ENCODE measurements at regions not wholly inside any gene's neighbourhood (a gene's known extent, or its start where the extent isn't known, plus 50 kb on each side); places are given as distances from the start of the nearest gene placed in this dataset.

DNA sequence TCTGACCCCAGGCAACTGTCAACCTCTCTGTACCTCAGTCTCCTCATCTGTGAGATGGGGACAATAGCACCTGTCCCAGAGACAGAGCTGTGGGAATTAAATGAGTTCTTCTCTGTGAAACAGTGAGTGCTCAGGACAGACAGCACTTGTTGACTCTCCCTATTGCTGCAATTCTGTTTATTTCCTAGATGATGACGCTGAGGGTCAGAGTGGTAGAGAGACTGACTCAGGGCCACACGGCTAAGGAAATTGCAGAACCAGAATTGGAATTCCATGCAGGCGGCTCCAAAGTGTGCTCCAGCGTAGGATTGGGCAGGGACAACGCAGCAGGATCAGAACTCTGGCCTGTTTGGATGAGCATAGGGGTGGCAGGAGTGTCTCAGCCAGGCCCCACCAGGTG, 302.2 kb downstream of the C16orf95 start:
- TF ChIP-seq, protein P1, sequence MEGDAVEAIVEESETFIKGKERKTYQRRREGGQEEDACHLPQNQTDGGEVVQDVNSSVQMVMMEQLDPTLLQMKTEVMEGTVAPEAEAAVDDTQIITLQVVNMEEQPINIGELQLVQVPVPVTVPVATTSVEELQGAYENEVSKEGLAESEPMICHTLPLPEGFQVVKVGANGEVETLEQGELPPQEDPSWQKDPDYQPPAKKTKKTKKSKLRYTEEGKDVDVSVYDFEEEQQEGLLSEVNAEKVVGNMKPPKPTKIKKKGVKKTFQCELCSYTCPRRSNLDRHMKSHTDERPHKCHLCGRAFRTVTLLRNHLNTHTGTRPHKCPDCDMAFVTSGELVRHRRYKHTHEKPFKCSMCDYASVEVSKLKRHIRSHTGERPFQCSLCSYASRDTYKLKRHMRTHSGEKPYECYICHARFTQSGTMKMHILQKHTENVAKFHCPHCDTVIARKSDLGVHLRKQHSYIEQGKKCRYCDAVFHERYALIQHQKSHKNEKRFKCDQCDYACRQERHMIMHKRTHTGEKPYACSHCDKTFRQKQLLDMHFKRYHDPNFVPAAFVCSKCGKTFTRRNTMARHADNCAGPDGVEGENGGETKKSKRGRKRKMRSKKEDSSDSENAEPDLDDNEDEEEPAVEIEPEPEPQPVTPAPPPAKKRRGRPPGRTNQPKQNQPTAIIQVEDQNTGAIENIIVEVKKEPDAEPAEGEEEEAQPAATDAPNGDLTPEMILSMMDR (IDR thresholded peaks at IDR 0.05; ENCODE audit: low read depth, low read length): no peak
- H3K4me3 ChIP-seq (ENCODE audit: low read depth, low read length): no peak overlapping the region

DNA sequence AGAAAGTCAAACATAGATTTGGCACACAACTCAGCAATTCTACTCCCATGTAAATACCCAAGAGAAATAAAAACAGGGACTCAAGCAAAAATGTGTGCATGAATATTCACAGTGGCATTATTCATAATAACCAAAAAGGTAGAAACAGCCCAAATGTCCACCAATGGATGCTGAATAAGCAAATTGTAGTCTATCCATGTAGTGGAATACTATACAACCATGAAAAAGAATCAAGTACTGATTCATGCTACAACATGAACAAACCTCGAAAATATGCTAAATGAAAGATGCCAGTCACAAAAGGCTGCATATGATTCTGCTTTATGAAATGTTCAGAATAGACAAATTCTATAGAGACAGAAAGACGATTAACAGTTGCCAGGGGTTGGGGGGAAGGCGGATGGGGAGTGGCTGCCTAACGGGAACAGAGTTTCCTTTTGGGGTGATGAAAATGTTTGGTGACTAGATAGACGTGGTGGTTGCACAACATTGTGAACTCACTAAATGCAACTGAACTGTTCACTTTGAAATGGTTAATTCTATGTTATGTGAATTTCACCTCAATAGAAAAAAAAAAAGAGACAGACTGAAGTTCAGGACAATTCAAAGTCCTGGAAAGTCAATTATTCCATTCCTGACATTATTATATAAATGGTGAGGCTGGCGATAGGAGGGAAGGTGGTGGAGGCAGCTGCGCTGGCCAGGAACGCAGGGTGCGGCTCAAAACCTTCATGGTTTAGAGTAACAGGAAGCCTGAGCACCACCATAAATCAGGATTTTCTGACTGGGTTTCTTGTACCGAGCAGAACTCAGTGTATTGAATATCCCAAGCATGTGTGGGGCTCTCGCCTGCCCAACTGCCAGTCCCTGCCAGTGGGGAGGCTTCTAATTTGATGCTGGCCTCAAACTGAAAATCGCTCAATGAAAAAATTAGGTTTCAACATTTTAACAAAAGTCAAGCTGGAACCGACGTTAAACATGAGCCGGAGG, 300.9 kb downstream of the C16orf95 start:
- TF ChIP-seq, protein P1 (IDR thresholded peaks at IDR 0.05; ENCODE audit: low read depth, low read length): no peak
- no peak overlapping the region for H3K4me3 ChIP-seq (ENCODE audit: low read depth, low read length)

DNA sequence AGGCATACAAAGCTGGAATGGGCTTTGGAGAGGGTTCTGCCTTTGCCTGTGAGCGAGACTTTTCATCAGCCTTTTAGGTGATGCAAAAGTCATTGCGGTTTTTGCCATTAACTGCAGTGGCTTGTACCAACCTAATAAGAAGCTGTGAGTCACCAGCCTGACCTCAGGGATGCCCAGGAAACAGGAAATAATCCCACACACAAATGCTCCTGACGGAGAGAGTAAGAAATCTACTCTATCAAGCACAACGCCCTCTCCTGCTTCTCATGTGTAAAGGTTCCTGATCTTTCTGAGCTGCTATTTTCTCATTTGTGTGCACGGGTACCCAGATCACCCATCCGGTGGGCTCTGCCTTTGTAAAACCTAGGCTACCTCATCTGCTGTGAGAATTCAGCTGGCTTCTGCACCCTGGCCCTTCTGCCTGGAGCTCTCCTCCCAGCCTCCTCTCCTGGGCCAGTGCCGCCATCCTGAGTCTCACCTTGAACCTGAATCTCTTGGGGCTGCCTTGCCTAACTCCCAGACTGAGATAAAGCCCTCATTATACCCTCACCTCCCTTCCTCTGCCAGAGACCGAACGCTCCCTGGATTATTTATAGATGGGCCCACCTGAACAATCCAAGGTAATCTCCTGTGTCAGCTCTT, 299.7 kb downstream of the C16orf95 start:
- TF ChIP-seq, protein P1 (IDR thresholded peaks at IDR 0.05; ENCODE audit: low read depth, low read length): peak; percentile 5; the same call in 1 of the 2 replicates
- no peak overlapping the region for H3K4me3 ChIP-seq (ENCODE audit: low read depth, low read length)

DNA sequence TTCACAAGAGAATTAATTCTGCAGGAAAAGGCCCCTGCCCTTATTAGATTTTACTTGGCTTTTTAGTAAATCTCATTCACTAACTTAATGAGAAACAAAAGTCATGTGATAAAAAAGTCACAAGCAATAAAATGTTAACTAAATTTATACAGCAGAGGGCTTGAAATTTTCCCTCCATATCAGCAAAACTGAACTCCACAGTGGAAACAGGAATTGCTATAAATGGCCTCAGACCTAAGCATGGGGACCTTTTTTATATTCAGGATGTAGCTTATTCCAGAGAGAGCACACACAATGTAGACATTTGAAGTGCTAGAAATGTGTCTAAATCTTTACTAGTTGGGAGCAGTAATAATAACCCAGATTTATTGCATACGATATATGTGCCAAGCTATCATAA, 291.5 kb downstream of the C16orf95 start:
- no peak overlapping the region for H3K4me3 ChIP-seq (ENCODE audit: low read depth, low read length)

GRCh38 chr16:87027056-87027616, 290.1 kb downstream of the C16orf95 start:
- no peak overlapping the region for H3K4me3 ChIP-seq (ENCODE audit: low read depth, low read length)
- TF ChIP-seq, protein P1 (IDR thresholded peaks at IDR 0.05; ENCODE audit: low read depth, low read length): no peak

More for the DNA sequence above, 291.5 kb downstream of the C16orf95 start:
- TF ChIP-seq, protein P1 (IDR thresholded peaks at IDR 0.05; ENCODE audit: low read depth, low read length): no peak

DNA sequence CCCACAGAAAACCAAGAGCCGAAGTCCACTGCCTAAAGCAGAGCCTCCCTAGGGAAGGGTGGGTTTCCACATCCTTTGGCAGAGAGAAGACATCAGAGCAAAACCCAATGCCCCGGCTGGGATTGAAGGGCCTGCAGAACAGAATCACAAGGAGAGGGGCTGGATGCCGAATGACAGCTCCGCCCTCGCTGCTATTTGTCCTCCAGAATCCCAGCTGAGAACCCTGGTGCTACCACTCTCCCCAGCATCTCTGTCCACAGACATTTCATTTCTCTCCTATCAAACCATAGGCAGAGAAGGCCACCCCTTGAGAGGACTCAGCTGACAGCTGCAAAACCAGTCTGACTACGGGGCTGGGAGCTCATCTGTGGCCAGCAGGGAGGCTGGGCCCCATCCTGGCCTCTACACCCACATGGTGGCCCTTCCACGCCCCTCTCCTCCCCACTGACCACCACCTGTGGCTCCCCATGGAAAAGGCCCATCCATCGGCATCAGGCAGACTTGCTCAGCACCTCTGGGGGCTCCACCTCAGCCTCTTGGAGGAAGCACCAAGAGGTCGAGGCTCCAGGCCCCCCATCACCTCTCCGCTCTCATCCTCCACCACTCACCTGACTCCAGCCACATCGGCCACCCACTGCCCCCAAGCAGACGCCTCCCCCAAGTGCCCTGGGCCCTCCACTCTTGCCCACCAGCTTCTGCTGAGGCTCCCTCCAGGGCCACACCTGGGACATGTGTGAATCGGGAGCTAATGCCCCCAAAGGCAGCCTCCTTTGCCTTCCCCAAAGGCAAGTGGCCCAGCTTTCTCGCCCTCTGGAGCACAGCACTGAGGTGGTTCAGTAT, 288.5 kb downstream of the C16orf95 start:
- no peak overlapping the region for H3K4me3 ChIP-seq (ENCODE audit: low read depth, low read length)

More for the DNA sequence above, 288.5 kb downstream of the C16orf95 start:
- TF ChIP-seq, protein P1 (IDR thresholded peaks at IDR 0.05; ENCODE audit: low read depth, low read length): no peak
